Activated CD4-positive, alpha-beta T cell treated with anti-CD3 and anti-CD28 coated beads, Interleukin-2, amount 10 ng/mL, durations not matched to agents 7 days and 5 days (primary cell): ENCODE measurements at regions not wholly inside any gene's neighbourhood (a gene's known extent, or its start where the extent isn't known, plus 50 kb on each side); places are given as distances from the start of the nearest gene placed in this dataset.

Experiments
- CTCF ChIA-PET: fragments of 350-600 bp; sonication (Branson Sonifier 250); formaldehyde crosslinking; loops from one replicate; lab custom pipeline; 2021; ENCODE audit warnings: antibody characterized with exemption; lab: Charles Lee
- POLR2A ChIA-PET: fragments of 350-600 bp; sonication (Branson Sonifier 250); formaldehyde crosslinking; loops from one replicate; lab custom pipeline; 2021; ENCODE audit warnings: antibody characterized with exemption; lab: Charles Lee
- DNase-seq: peaks from one replicate; pipeline ENCODE4 v3.0.0-alpha.2; 2020
- H3K27ac Mint-ChIP-seq: one replicate; pipeline ENCODE4 v1.8.0; 2021; ENCODE audit warnings: mild to moderate bottlenecking, moderate library complexity, mixed read lengths
- H3K27me3 Mint-ChIP-seq: one replicate; pipeline ENCODE4 v1.8.0; 2021; ENCODE audit warnings: mixed read lengths
- H3K36me3 Mint-ChIP-seq: one replicate; pipeline ENCODE4 v1.8.0; 2021; ENCODE audit warnings: low read depth, mixed read lengths
- H3K4me1 Mint-ChIP-seq: one replicate; pipeline ENCODE4 v1.8.0; 2021; ENCODE audit warnings: mixed read lengths
- H3K4me3 Mint-ChIP-seq: one replicate; pipeline ENCODE4 v1.8.0; 2021; ENCODE audit warnings: mild to moderate bottlenecking, moderate library complexity, mixed read lengths
- H3K9me3 Mint-ChIP-seq: one replicate; pipeline ENCODE4 v1.8.0; 2021; ENCODE audit warnings: mixed read lengths

DNA sequence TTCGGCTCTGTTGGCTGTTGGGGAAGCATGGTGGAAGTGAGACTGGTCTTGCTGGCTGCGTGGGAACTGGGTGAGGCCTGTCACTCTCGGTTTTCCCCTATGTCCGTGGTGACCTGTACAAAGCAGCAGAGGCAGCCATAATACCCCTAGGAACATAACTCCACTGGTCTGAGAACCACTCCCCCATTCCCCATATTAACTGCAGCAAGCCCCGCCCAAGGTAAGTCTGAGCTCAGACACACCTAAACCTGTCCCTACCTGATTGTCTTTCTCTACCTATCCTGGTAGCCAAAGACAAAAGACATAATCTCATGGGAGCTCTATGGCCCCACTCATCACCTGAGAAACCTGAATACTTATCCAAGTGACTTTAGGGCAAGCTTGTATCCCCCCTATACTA lies 156.3 kb upstream of the PHACTR1 start:
- POLR2A ChIA-PET, result no interaction called here
- Mint-ChIP-seq H3K36me3 (no peaks in the 10 kb centered on the region), H3K4me1 (no peaks in the 10 kb centered on the region), H3K4me3 (no peak overlapping the region), H3K27ac (no peak overlapping the region), H3K9me3 (peaks cover 4% of the 10 kb centered on the region), H3K27me3 (peaks cover 4% of the 10 kb centered on the region)
- CTCF ChIA-PET, result no interaction called here
- no peak for DNase-seq

GRCh38 chr6:12566618-12567123 lies 149.9 kb upstream of the PHACTR1 start:
- Mint-ChIP-seq H3K4me3 (no peak overlapping the region), H3K36me3 (no peaks in the 10 kb centered on the region), H3K27me3 (peaks cover 4% of the 10 kb centered on the region), H3K27ac (no peak overlapping the region), H3K9me3 (peaks cover 4% of the 10 kb centered on the region), H3K4me1 (no peaks in the 10 kb centered on the region)
- POLR2A ChIA-PET, result no interaction called here
- DNase-seq, result no peak
- CTCF ChIA-PET, result no interaction called here

GRCh38 chr6:12567682-12568081 lies 148.9 kb upstream of the PHACTR1 start:
- Mint-ChIP-seq H3K4me3 (no peak overlapping the region), H3K27ac (no peak overlapping the region), H3K4me1 (no peaks in the 10 kb centered on the region), H3K27me3 (peaks cover 4% of the 10 kb centered on the region), H3K9me3 (peaks cover 4% of the 10 kb centered on the region), H3K36me3 (no peaks in the 10 kb centered on the region)
- CTCF ChIA-PET, result no interaction called here
- DNase-seq, result no peak
- POLR2A ChIA-PET, result no interaction called here

DNA sequence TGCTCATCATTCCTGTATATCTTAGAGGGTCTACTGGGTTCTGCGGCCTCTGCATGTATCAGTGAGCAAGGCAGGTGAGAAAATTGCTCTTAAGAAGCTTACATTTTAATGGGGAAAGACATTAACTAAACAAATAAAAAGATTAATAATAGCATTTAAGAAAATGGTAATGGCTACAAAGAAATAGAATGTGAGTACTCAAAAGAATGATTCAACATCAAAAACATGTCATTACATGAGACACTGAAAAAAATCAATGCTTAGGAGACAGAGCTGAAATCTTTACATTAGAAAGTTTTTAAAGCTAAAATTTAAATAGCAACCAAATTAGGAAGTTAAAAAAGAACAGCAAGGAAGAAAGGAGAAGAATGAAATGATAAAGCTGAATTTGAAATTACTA lies 146.9 kb upstream of the PHACTR1 start:
- Mint-ChIP-seq H3K27me3 (peaks cover 2% of the 10 kb centered on the region), H3K9me3 (no peaks in the 10 kb centered on the region), H3K36me3 (no peaks in the 10 kb centered on the region), H3K4me1 (no peaks in the 10 kb centered on the region), H3K4me3 (no peak overlapping the region), H3K27ac (no peak overlapping the region)
- DNase-seq, result no peak
- ChIA-PET CTCF (no interaction called here), POLR2A (no interaction called here)

GRCh38 chr6:12570461-12571030 lies 146.0 kb upstream of the PHACTR1 start:
- Mint-ChIP-seq H3K27me3 (peaks cover 2% of the 10 kb centered on the region), H3K27ac (no peak overlapping the region), H3K36me3 (no peaks in the 10 kb centered on the region), H3K9me3 (no peaks in the 10 kb centered on the region), H3K4me3 (no peak overlapping the region), H3K4me1 (no peaks in the 10 kb centered on the region)
- DNase-seq, result no peak
- ChIA-PET POLR2A (no interaction called here), CTCF (no interaction called here)

GRCh38 chr6:12572896-12573827 lies 143.4 kb upstream of the PHACTR1 start:
- ChIA-PET CTCF (no interaction called here), POLR2A (no interaction called here)
- no peak overlapping the region for H3K4me3 Mint-ChIP-seq
- DNase-seq, result no peak
- H3K36me3 Mint-ChIP-seq, result no peaks in the 10 kb centered on the region
- no peak overlapping the region for H3K27ac Mint-ChIP-seq
- H3K4me1 Mint-ChIP-seq, result no peaks in the 10 kb centered on the region
- peaks cover 2% of the 10 kb centered on the region for H3K27me3 Mint-ChIP-seq
- no peaks in the 10 kb centered on the region for H3K9me3 Mint-ChIP-seq

- Mint-ChIP-seq H3K9me3 (no peaks in the 10 kb centered on the region), H3K27ac (no peak overlapping the region), H3K4me1 (no peaks in the 10 kb centered on the region), H3K36me3 (no peaks in the 10 kb centered on the region), H3K27me3 (peaks cover 2% of the 10 kb centered on the region), H3K4me3 (no peak overlapping the region)
- DNase-seq, result no peak
- CTCF ChIA-PET, result no interaction called here
- POLR2A ChIA-PET, result no interaction called here
Measured at GRCh38 chr6:12575961-12576360, 140.6 kb upstream of the PHACTR1 start.

GRCh38 chr6:12576389-12576788 lies 140.2 kb upstream of the PHACTR1 start:
- H3K9me3 Mint-ChIP-seq, result no peaks in the 10 kb centered on the region
- H3K27ac Mint-ChIP-seq, result no peak overlapping the region
- H3K27me3 Mint-ChIP-seq, result peaks cover 2% of the 10 kb centered on the region
- ChIA-PET POLR2A (no interaction called here), CTCF (interaction anchor here (0.5 kb wide), 1 partner anchor 62 kb away, joined by 3 read pairs; no protein-coding TSS in a partner anchor)
- H3K36me3 Mint-ChIP-seq, result no peaks in the 10 kb centered on the region
- no peak overlapping the region for H3K4me3 Mint-ChIP-seq
- H3K4me1 Mint-ChIP-seq, result no peaks in the 10 kb centered on the region
- DNase-seq, result no peak

DNA sequence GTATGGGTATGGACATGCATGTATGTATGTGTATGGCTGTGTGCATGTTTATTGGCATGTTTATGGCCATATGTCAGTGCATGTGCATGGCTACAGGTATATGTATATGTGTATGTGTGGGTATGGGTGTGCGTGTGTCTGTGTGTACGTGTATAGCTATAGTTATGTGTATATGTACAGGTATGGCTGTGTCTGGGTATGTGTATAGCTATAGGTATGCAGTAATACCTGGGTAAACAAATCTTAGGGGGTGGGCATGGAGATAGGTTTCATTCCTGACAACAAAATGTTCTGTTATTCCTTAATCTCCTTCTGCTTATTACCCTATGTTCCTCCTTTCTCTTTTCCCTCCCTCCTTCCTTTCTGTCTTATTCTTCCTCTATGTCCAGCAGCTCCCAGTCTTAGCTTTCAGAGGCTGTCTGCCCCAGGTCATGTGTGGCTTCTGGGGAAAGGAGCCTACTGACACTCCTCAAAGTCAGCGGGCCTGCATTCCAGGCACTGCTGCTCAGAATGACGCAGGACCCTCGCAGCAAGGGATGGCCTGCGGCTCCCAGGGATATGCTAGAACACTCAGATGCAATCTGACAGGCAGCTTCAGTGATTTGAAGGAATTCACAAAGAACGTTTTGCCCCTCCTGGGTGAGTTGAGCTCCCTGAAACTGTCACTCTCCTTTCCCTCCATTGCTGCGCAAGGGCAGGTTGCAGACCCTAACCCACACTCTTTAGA lies 139.3 kb upstream of the PHACTR1 start:
- no peak for DNase-seq
- Mint-ChIP-seq H3K27me3 (peaks cover 2% of the 10 kb centered on the region), H3K4me3 (no peak overlapping the region), H3K36me3 (no peaks in the 10 kb centered on the region), H3K9me3 (no peaks in the 10 kb centered on the region), H3K27ac (no peak overlapping the region), H3K4me1 (no peaks in the 10 kb centered on the region)
- CTCF ChIA-PET, result interaction anchor here (0.5 kb wide), 1 partner anchor 62 kb away, joined by 3 read pairs; no protein-coding TSS in a partner anchor
- POLR2A ChIA-PET, result no interaction called here

DNA sequence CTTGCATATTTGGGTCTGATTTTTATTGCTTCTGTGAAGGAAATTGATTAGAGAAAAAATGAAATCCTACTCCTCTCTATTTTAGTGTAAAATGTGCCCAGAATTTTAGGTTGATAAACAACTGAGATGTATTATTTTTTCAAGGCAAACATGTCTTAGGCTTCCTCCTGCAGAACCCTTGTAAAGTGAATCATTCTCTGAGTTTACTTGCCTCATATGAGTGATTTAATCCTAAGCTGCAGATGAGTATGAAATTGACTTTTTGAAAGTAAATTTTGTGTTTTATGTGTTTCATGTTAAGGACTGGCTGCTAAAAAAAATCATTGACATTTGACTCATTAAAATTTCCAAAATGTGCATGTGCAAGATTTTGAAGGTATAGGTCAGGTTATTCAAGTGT lies 138.5 kb upstream of the PHACTR1 start:
- no peaks in the 10 kb centered on the region for H3K36me3 Mint-ChIP-seq
- H3K9me3 Mint-ChIP-seq, result no peaks in the 10 kb centered on the region
- CTCF ChIA-PET, result no interaction called here
- POLR2A ChIA-PET, result no interaction called here
- H3K27ac Mint-ChIP-seq, result no peak overlapping the region
- no peak for DNase-seq
- H3K27me3 Mint-ChIP-seq, result peaks cover 2% of the 10 kb centered on the region
- H3K4me1 Mint-ChIP-seq, result no peaks in the 10 kb centered on the region
- no peak overlapping the region for H3K4me3 Mint-ChIP-seq

DNA sequence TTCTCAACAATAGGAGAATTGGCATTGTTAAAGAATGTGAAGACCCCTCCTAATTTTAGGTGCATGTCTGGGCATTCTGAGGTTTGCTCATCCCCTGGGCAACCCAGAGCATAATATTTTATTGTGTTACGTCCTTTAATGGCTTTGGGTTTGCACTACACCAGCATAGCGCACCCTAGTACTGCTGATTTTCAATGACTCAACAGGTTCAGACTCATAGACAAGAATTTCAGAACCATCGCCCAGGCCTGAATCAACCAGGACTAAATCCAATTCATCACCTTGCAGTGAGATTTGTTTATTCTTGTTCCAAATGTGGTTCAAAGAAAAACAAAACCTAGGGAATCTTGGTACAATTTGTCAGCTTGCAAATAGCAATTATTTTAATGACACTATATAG lies 137.8 kb upstream of the PHACTR1 start:
- POLR2A ChIA-PET, result no interaction called here
- H3K4me3 Mint-ChIP-seq, result no peak overlapping the region
- CTCF ChIA-PET, result no interaction called here
- H3K36me3 Mint-ChIP-seq, result no peaks in the 10 kb centered on the region
- no peaks in the 10 kb centered on the region for H3K9me3 Mint-ChIP-seq
- no peak for DNase-seq
- H3K4me1 Mint-ChIP-seq, result no peaks in the 10 kb centered on the region
- no peaks in the 10 kb centered on the region for H3K27me3 Mint-ChIP-seq
- no peak overlapping the region for H3K27ac Mint-ChIP-seq

GRCh38 chr6:12580290-12580689 lies 136.3 kb upstream of the PHACTR1 start:
- Mint-ChIP-seq H3K36me3 (no peaks in the 10 kb centered on the region), H3K4me1 (no peaks in the 10 kb centered on the region), H3K27ac (no peak overlapping the region), H3K4me3 (no peak overlapping the region), H3K27me3 (no peaks in the 10 kb centered on the region), H3K9me3 (no peaks in the 10 kb centered on the region)
- CTCF ChIA-PET, result interaction anchor here (0.6 kb wide), 1 partner anchor 939 kb away, joined by 3 read pairs; no protein-coding TSS in a partner anchor
- DNase-seq, result no peak
- POLR2A ChIA-PET, result no interaction called here
